ENCODE measurements at regions not wholly inside any gene's neighbourhood (a gene's known extent, or its start where the extent isn't known, plus 50 kb on each side); places are given as distances from the start of the nearest gene placed in this dataset.
"Not testable (repeated sequence)": the region's sequence is repeated elsewhere in the genome, so short reads cannot be mapped to it uniquely, and the experiment has no call there.

DNA sequence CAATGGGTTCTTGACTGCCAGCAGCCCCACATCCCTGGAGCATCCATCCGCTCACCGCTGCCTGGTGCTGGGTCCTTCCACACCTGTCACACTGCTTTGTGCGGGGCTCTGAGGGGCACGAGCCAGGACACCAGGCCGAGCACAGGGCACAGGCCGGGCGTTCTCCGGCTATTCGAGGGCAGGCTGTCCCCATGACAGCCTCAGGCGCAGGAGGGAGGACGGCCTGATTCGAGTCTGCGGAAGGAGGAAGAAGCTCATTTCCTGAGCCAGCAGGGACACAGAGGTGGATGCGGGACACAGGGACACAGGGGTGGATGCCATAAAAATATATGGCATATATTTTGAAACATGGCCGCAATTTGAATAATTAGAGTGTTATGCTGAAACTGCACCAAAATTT is 76.9 kb upstream of the ZNG1F start:
- not testable (repeated sequence) for TF ChIP-seq POLR2A, POLR2AphosphoS5 (IDR thresholded peaks at IDR 0.05; ENCODE audit: low read depth, low read length)

Data from GM12891 (cell line).